K562 (cell line): ENCODE measurements at regions not wholly inside any gene's neighbourhood (a gene's known extent, or its start where the extent isn't known, plus 50 kb on each side); places are given as distances from the start of the nearest gene placed in this dataset.

ENCODE experiments used
- ATAC-seq: fragments of 200-7000 bp; cut with Tn5 transposase; 3 replicates; pipeline ENCODE4 v1.9.1; 2020; ENCODE audit warnings: moderate library complexity
- BruUV-seq: library from RNA; stranded (reverse); fragments of 400-500 nt; replicated peaks from 2 replicates; lab custom pipeline; 2021; lab: Mats Ljungman, UMichigan
- CTCF ChIA-PET: fragments of 300-600 bp; formaldehyde crosslinking; extraction: SDS; loops from one replicate; lab custom pipeline; 2021; ENCODE audit warnings: low intra/inter-chr PET ratio; lab: Yijun Ruan, JAX
- POLR2A ChIA-PET: fragments of 300-600, 350-650 bp; sonication (Branson Sonifier 250); formaldehyde crosslinking; extraction: SDS; loops from one replicate; lab custom pipeline; 2021; ENCODE audit warnings: antibody characterized with exemption, inconsistent platforms; lab: Yijun Ruan, JAX
- DNase-seq, 4 experiments: peaks; one replicate each; pipeline versions ENCODE4 v3.0.0 to v3.0.0-alpha.2; 2011 to 2018; ENCODE audit warnings: low spot score in 3 of 4, mixed read lengths in 3 of 4; ENCODE audit errors: extremely low read depth in 1 of 4
- FAIRE-seq: peaks from 2 replicates; lab custom pipeline; 2011; peaks lifted over from hg19 to GRCh38; lab: Jason Lieb, UNC
- H2AFZ ChIP-seq: 2 replicates; pipeline ENCODE4 v1.6.0; 2011; ENCODE audit warnings: low read depth, low read length, control low read depth, inconsistent platforms
- H3K27ac ChIP-seq: fragments of 200-600 bp; 3 replicates; pipeline ENCODE4 v1.8.0; 2011; ENCODE audit warnings: low read depth, mild to moderate bottlenecking, control low read depth, inconsistent platforms, low read length, moderate library complexity, mixed read lengths; ENCODE audit errors: extremely low read depth
- H3K27me3 ChIP-seq, 2 experiments: fragments of 300-600 bp in 1 of 2; 2 replicates in 1 of 2; 3 replicates in 1 of 2; pipeline versions ENCODE4 v1.6.0 to v1.8.0; 2011; ENCODE audit warnings: inconsistent platforms in 2 of 2, low read length in 2 of 2, mild to moderate bottlenecking in 1 of 2, mixed read lengths in 1 of 2, moderate library complexity in 1 of 2; ENCODE audit not compliant: control insufficient read depth in 2 of 2, insufficient read depth in 2 of 2
- H3K36me3 ChIP-seq: fragments of 300-600 bp; 3 replicates; pipeline ENCODE4 v1.8.0; 2011; ENCODE audit warnings: mild to moderate bottlenecking, low read length, inconsistent platforms; ENCODE audit not compliant: control insufficient read depth, insufficient read depth
- H3K4me1 ChIP-seq, 2 experiments: fragments of 200-600 bp in 1 of 2; replicated peaks in 1 of 2; 2 replicates in 1 of 2; 3 replicates in 1 of 2; pipeline versions ENCODE4 v1.5.1 to v1.8.0; 2011; ENCODE audit warnings: inconsistent platforms in 2 of 2, low read length in 2 of 2, mild to moderate bottlenecking in 1 of 2, mixed read lengths in 1 of 2, moderate library complexity in 1 of 2; ENCODE audit not compliant: control insufficient read depth in 2 of 2, insufficient read depth in 2 of 2
- H3K4me2 ChIP-seq: 2 replicates; pipeline ENCODE4 v1.6.1; 2011; ENCODE audit warnings: low read length, control low read depth, inconsistent platforms, mixed read lengths; ENCODE audit not compliant: insufficient read depth
- H3K4me3 ChIP-seq: fragments of 200-600 bp; sonication (generic), shearing (Covaris generic); 2 replicates; pipeline ENCODE4 v1.5.1; 2016; ENCODE audit warnings: control low read depth, inconsistent platforms
- H3K79me2 ChIP-seq: fragments of 200-600 bp; 3 replicates; pipeline ENCODE4 v1.8.0; 2011; ENCODE audit warnings: low read length, inconsistent platforms; ENCODE audit not compliant: control insufficient read depth, insufficient read depth
- H3K9ac ChIP-seq, 2 experiments: 2 replicates each; pipeline versions ENCODE4 v1.6.0 to v1.6.1; 2011; ENCODE audit warnings: low read depth in 2 of 2, low read length in 2 of 2, control low read depth in 1 of 2, inconsistent platforms in 1 of 2, mild to moderate bottlenecking in 1 of 2, mixed read lengths in 1 of 2; ENCODE audit not compliant: insufficient read depth in 1 of 2
- H3K9me1 ChIP-seq: one replicate; pipeline ENCODE4 v1.6.0; 2011; ENCODE audit warnings: inconsistent platforms, mild to moderate bottlenecking, low read length, moderate library complexity; ENCODE audit not compliant: control insufficient read depth, insufficient read depth
- H3K9me3 ChIP-seq: replicated peaks from 2 replicates; pipeline ENCODE4 v1.5.1; 2011; ENCODE audit warnings: low read depth, low read length, inconsistent platforms; ENCODE audit not compliant: control insufficient read depth, insufficient read depth
- H4K20me1 ChIP-seq: replicated peaks from 2 replicates; pipeline ENCODE4 v1.6.1; 2011; ENCODE audit warnings: low read length, inconsistent platforms, mixed read lengths; ENCODE audit not compliant: control insufficient read depth, insufficient read depth
- MCM2 ChIP-seq: fragments of 450-650 bp; IDR thresholded peaks from 2 replicates; pipeline ENCODE4 v1.6.1; 2017; ENCODE audit warnings: low read depth, mild to moderate bottlenecking
- MEF2A ChIP-seq: IDR thresholded peaks from 2 replicates; pipeline ENCODE4 v1.6.1; 2011; ENCODE audit warnings: low read depth, mild to moderate bottlenecking, low read length, moderate library complexity; ENCODE audit not compliant: control insufficient read depth
- MGA ChIP-seq: fragments of 450-650 bp; IDR thresholded peaks from 2 replicates; pipeline ENCODE4 v1.6.1; 2016; ENCODE audit warnings: mild to moderate bottlenecking, moderate library complexity
- RUNX1 ChIP-seq: sonication (generic); IDR thresholded peaks from 2 replicates; pipeline ENCODE4 v1.6.1; 2016; ENCODE audit warnings: antibody characterized with exemption, low read depth
- U2AF1 ChIP-seq: fragments of 200-400 bp; formaldehyde crosslinking; optimal IDR thresholded peaks from 2 replicates; pipeline ENCODE3; 2017; ENCODE audit warnings: mild to moderate bottlenecking, low read depth, low read length, moderate library complexity
- ZNF354B ChIP-seq: fragments of 250-450 bp; sonication (Bioruptor Pico); IDR thresholded peaks from 2 replicates; pipeline ENCODE4 v1.4.0; 2020
- WGBS: fragments of 100-300 bp; shearing (Covaris generic); methylation state at CpG from one replicate; pipeline ENCODE4 v1.1.6; 2016; ENCODE audit warnings: low coverage, mixed read lengths; ENCODE audit not compliant: insufficient coverage; ENCODE audit errors: missing lambda C conversion rate; 5-methylcytosine and 5-hydroxymethylcytosine counted together
- in situ Hi-C: fragments of 300-500 bp; cut with MboI; formaldehyde crosslinking; loops from 4 replicates; pipeline ENCODE4 v1.15.0; 2018; ENCODE audit warnings: inconsistent platforms, mixed read lengths
- intact Hi-C: fragments of 100-400 bp; cut with micrococcal nuclease; formaldehyde crosslinking; loops from 2 replicates; pipeline ENCODE4 v1.14.2; 2022

- Histone ChIP-seq H3K36me3 (no peaks in the 10 kb centered on the region), H3K9me1 (no peaks in the 10 kb centered on the region), H3K27me3 (no peaks in the 10 kb centered on the region), H2AFZ (no peak overlapping the region), H3K4me1 (no peaks in the 10 kb centered on the region), H3K9ac (no peak overlapping the region), H3K4me3 (no peak overlapping the region), H3K9me3 (no peaks in the 10 kb centered on the region), H4K20me1 (no peaks in the 10 kb centered on the region), H3K79me2 (no peaks in the 10 kb centered on the region), H3K27ac (no peak overlapping the region), H3K4me2 (no peak overlapping the region)
- in situ Hi-C loops, result no loop called here
- CTCF ChIA-PET, result no interaction called here
- no peak for TF ChIP-seq MGA
- TF ChIP-seq ZNF354B (CRISPR knock-in tag), result no peak
- TF ChIP-seq RUNX1, result no peak
- TF ChIP-seq U2AF1, result no peak
- TF ChIP-seq MCM2, result no peak
- no peak for TF ChIP-seq MEF2A
- 0% methylated on average over 1 of the region's 1 CpG for WGBS
- no peak for DNase-seq
- no peak for FAIRE-seq
- POLR2A ChIA-PET, result interaction anchor here (1.2 kb wide), 1 partner anchor 652 kb away, joined by 4 read pairs; no protein-coding TSS in a partner anchor
- intact Hi-C loops, result loop anchor here (10.0 kb wide), 1 partner anchor 1035 kb away; the partner anchor contains the start of gene MAN2A1
- no TSS peak for BruUV-seq
- no peak for ATAC-seq
Observed at GRCh38 chr5:108649646-108650045, 98.1 kb upstream of the FER start.
